PC-3 (cell line): ENCODE measurements at regions not wholly inside any gene's neighbourhood (a gene's known extent, or its start where the extent isn't known, plus 50 kb on each side); places are given as distances from the start of the nearest gene placed in this dataset.

Experiments used
- CTCF ChIP-seq: fragments of 300-600 bp; sonication (generic); conservative IDR thresholded peaks from 2 replicates; pipeline ENCODE4 v1.5.1; 2017; ENCODE audit warnings: antibody characterized with exemption, low read depth, mild to moderate bottlenecking, low read length
- EZH2 ChIP-seq: fragments of 300-600 bp; sonication (generic); IDR thresholded peaks from one replicate; pipeline ENCODE4 v1.6.1; 2017; ENCODE audit warnings: antibody characterized with exemption, mild to moderate bottlenecking, low read length; ENCODE audit not compliant: unreplicated experiment
- EZH2phosphoT487 ChIP-seq: fragments of 300-600 bp; sonication (generic); IDR thresholded peaks from 2 replicates; pipeline ENCODE4 v1.6.1; 2018; ENCODE audit warnings: mild to moderate bottlenecking, antibody characterized with exemption, low read length, borderline replicate concordance

- TF ChIP-seq CTCF (no peak), EZH2phosphoT487 (no peak), EZH2 (no peak)
These were observed 61.9 kb upstream of the HBS1L start for GRCh38 chr6:135116571-135116970.
